T-helper 9 cell (primary cell): ENCODE measurements at regions not wholly inside any gene's neighbourhood (a gene's known extent, or its start where the extent isn't known, plus 50 kb on each side); places are given as distances from the start of the nearest gene placed in this dataset.
"Not testable (repeated sequence)": the region's sequence is repeated elsewhere in the genome, so short reads cannot be mapped to it uniquely, and the experiment has no call there.

ENCODE experiments used
- DNase-seq: peaks from one replicate; pipeline ENCODE4 v3.0.0-alpha.2; 2020

GRCh38 chr13:21228738-21229137 lies 52.3 kb downstream of the MRPL57 start:
- DNase-seq, result no peak

GRCh38 chr13:21229241-21230024 lies 53.0 kb downstream of the MRPL57 start:
- DNase-seq, result no peak

GRCh38 chr13:21230516-21230915 lies 54.1 kb downstream of the MRPL57 start:
- no peak for DNase-seq

- no peak for DNase-seq
These were observed 55.0 kb downstream of the MRPL57 start for GRCh38 chr13:21231426-21231940.

GRCh38 chr13:21232196-21232595 lies 55.7 kb downstream of the MRPL57 start:
- no peak for DNase-seq

GRCh38 chr13:21232599-21232998 lies 56.1 kb downstream of the MRPL57 start:
- no peak for DNase-seq

GRCh38 chr13:21233086-21233485 lies 56.6 kb downstream of the MRPL57 start:
- DNase-seq, result no peak

GRCh38 chr13:21234526-21234925 lies 58.1 kb downstream of the MRPL57 start:
- DNase-seq, result no peak

- DNase-seq, result no peak
These were observed 58.7 kb downstream of the MRPL57 start for GRCh38 chr13:21235174-21235573.

GRCh38 chr13:21237081-21237480 lies 60.6 kb downstream of the MRPL57 start:
- DNase-seq, result no peak

- no peak for DNase-seq
These were observed 61.8 kb downstream of the MRPL57 start for GRCh38 chr13:21238267-21238666.

- no peak for DNase-seq
These were observed 64.1 kb downstream of the MRPL57 start for GRCh38 chr13:21240586-21240985.

- no peak for DNase-seq
These were observed 65.8 kb downstream of the MRPL57 start for GRCh38 chr13:21242236-21242635.

GRCh38 chr13:21243045-21243897 lies 66.8 kb downstream of the MRPL57 start:
- no peak for DNase-seq

GRCh38 chr13:21243898-21244184 lies 67.4 kb downstream of the MRPL57 start:
- DNase-seq, result not testable (repeated sequence)

- DNase-seq, result no peak
These were observed 70.4 kb downstream of the MRPL57 start for GRCh38 chr13:21246761-21247452.

GRCh38 chr13:21256351-21256761 lies 79.9 kb downstream of the MRPL57 start:
- DNase-seq, result no peak

- no peak for DNase-seq
These were observed 80.4 kb downstream of the MRPL57 start for GRCh38 chr13:21256891-21257290.

GRCh38 chr13:21259571-21260455 lies 83.4 kb downstream of the MRPL57 start:
- DNase-seq, result no peak

GRCh38 chr13:21260561-21261290 lies 84.3 kb downstream of the MRPL57 start:
- DNase-seq, result not testable (repeated sequence)

- not testable (repeated sequence) for DNase-seq
These were observed 85.2 kb downstream of the MRPL57 start for GRCh38 chr13:21261487-21262216.
